Stimulated activated naive CD8-positive, alpha-beta T cell treated with anti-CD3 and anti-CD28 coated beads, Interleukin-15, amount 100 ng/mL, for 72 hours (primary cell): ENCODE measurements at regions not wholly inside any gene's neighbourhood (a gene's known extent, or its start where the extent isn't known, plus 50 kb on each side); places are given as distances from the start of the nearest gene placed in this dataset.
"Not testable (repeated sequence)": the region's sequence is repeated elsewhere in the genome, so short reads cannot be mapped to it uniquely, and the experiment has no call there.

ENCODE experiments used
- ATAC-seq: fragments of 150-1000 bp; cut with Tn5 transposase; 2 replicates; pipeline ENCODE4 v1.10.0; 2021; ENCODE audit warnings: mild to moderate bottlenecking, moderate library complexity
- DNase-seq, 2 donors: peaks; one replicate each; pipeline ENCODE4 v3.0.0; 2021 to 2022
- H3K27ac Mint-ChIP-seq, 2 donors: one replicate each; pipeline ENCODE4 v1.8.0; 2022; ENCODE audit warnings: mild to moderate bottlenecking in 2 of 2, mixed read lengths in 2 of 2, moderate library complexity in 2 of 2
- H3K27me3 Mint-ChIP-seq: one replicate; pipeline ENCODE4 v1.8.0; 2022; ENCODE audit warnings: mixed read lengths
- H3K4me1 Mint-ChIP-seq: one replicate; pipeline ENCODE4 v1.8.0; 2022; ENCODE audit warnings: mild to moderate bottlenecking, mixed read lengths
- H3K4me3 Mint-ChIP-seq, 2 donors: one replicate each; pipeline ENCODE4 v1.8.0; 2022; ENCODE audit warnings: mild to moderate bottlenecking in 2 of 2, mixed read lengths in 2 of 2, moderate library complexity in 1 of 2
- H3K9me3 Mint-ChIP-seq, 2 donors: one replicate each; pipeline ENCODE4 v1.8.0; 2022; ENCODE audit warnings: mixed read lengths in 2 of 2

- Mint-ChIP-seq H3K4me1 (no peaks in the 10 kb centered on the region), H3K27me3 (no peaks in the 10 kb centered on the region), H3K4me3 (no peak overlapping the region), H3K9me3 (peaks cover 0 to 5% of the 10 kb centered on the region in 2 donors), H3K27ac (no peak overlapping the region)
- no peak for DNase-seq
- no peak for ATAC-seq
Measured at GRCh38 chr12:58670623-58671022, 249.7 kb downstream of the LRIG3 start.

- H3K27me3 Mint-ChIP-seq = no peaks in the 10 kb centered on the region
- no peak for ATAC-seq
- H3K4me3 Mint-ChIP-seq = no peak overlapping the region
- DNase-seq = no peak
- H3K4me1 Mint-ChIP-seq = no peaks in the 10 kb centered on the region
- H3K27ac Mint-ChIP-seq = no peak overlapping the region
- H3K9me3 Mint-ChIP-seq = peaks cover 0 to 5% of the 10 kb centered on the region in 2 donors
Measured at GRCh38 chr12:58671196-58671595, 249.1 kb downstream of the LRIG3 start.

GRCh38 chr12:58673021-58673420 is 247.3 kb downstream of the LRIG3 start:
- no peak for DNase-seq
- no peaks in the 10 kb centered on the region for H3K27me3 Mint-ChIP-seq
- H3K4me1 Mint-ChIP-seq = no peaks in the 10 kb centered on the region
- no peak overlapping the region for H3K4me3 Mint-ChIP-seq
- no peak for ATAC-seq
- no peak overlapping the region for H3K27ac Mint-ChIP-seq
- H3K9me3 Mint-ChIP-seq = peaks cover 5 to 6% of the 10 kb centered on the region in 2 donors

GRCh38 chr12:58677833-58678232 is 242.5 kb downstream of the LRIG3 start:
- H3K27ac Mint-ChIP-seq, H3K27me3 Mint-ChIP-seq, H3K4me3 Mint-ChIP-seq, DNase-seq, H3K4me1 Mint-ChIP-seq, ATAC-seq: not testable (repeated sequence)
- peaks cover 27 to 28% of the 10 kb centered on the region in 2 donors for H3K9me3 Mint-ChIP-seq

GRCh38 chr12:58678753-58679152 is 241.6 kb downstream of the LRIG3 start:
- DNase-seq = no peak
- Mint-ChIP-seq H3K27ac (no peak overlapping the region), H3K4me1 (no peaks in the 10 kb centered on the region), H3K9me3 (peaks cover 27 to 28% of the 10 kb centered on the region in 2 donors), H3K27me3 (no peaks in the 10 kb centered on the region), H3K4me3 (no peak overlapping the region)
- no peak for ATAC-seq

- Mint-ChIP-seq H3K27ac (no peak overlapping the region), H3K9me3 (peaks cover 26 to 27% of the 10 kb centered on the region in 2 donors), H3K4me3 (no peak overlapping the region), H3K27me3 (no peaks in the 10 kb centered on the region), H3K4me1 (no peaks in the 10 kb centered on the region)
- ATAC-seq (no peak), DNase-seq (no peak)
Measured at GRCh38 chr12:58681730-58682129, 238.6 kb downstream of the LRIG3 start.

GRCh38 chr12:58695263-58695662 is 225.0 kb downstream of the LRIG3 start:
- Mint-ChIP-seq H3K9me3 (peaks cover 16 to 21% of the 10 kb centered on the region in 2 donors), H3K4me1 (no peaks in the 10 kb centered on the region), H3K27me3 (no peaks in the 10 kb centered on the region), H3K4me3 (no peak overlapping the region), H3K27ac (no peak overlapping the region)
- DNase-seq (no peak), ATAC-seq (no peak)

- Mint-ChIP-seq H3K4me3 (no peak overlapping the region), H3K27ac (no peak overlapping the region), H3K27me3 (no peaks in the 10 kb centered on the region), H3K4me1 (no peaks in the 10 kb centered on the region), H3K9me3 (peaks cover 7 to 13% of the 10 kb centered on the region in 2 donors)
- ATAC-seq (no peak), DNase-seq (no peak)
Measured at GRCh38 chr12:58701536-58701935, 218.8 kb downstream of the LRIG3 start.

GRCh38 chr12:58703866-58704265 is 216.4 kb downstream of the LRIG3 start:
- Mint-ChIP-seq H3K4me3 (no peak overlapping the region), H3K27ac (no peak overlapping the region), H3K4me1 (no peaks in the 10 kb centered on the region), H3K27me3 (no peaks in the 10 kb centered on the region), H3K9me3 (peaks cover 7 to 32% of the 10 kb centered on the region in 2 donors)
- no peak for DNase-seq
- ATAC-seq = no peak

GRCh38 chr12:58704770-58705169 is 215.5 kb downstream of the LRIG3 start:
- peaks cover 10 to 36% of the 10 kb centered on the region in 2 donors for H3K9me3 Mint-ChIP-seq
- not testable (repeated sequence) for ATAC-seq, DNase-seq, H3K4me3 Mint-ChIP-seq, H3K27ac Mint-ChIP-seq, H3K4me1 Mint-ChIP-seq, H3K27me3 Mint-ChIP-seq

GRCh38 chr12:58710901-58711300 is 209.4 kb downstream of the LRIG3 start:
- no peak overlapping the region for H3K4me3 Mint-ChIP-seq
- ATAC-seq = no peak
- H3K9me3 Mint-ChIP-seq = peaks cover 19 to 30% of the 10 kb centered on the region in 2 donors

GRCh38 chr12:58711974-58712373 is 208.3 kb downstream of the LRIG3 start:
- H3K27ac Mint-ChIP-seq = no peak overlapping the region
- ATAC-seq = no peak
- peaks cover 19% of the 10 kb centered on the region in 2 donors for H3K9me3 Mint-ChIP-seq
- no peak for DNase-seq
- H3K4me1 Mint-ChIP-seq = no peaks in the 10 kb centered on the region
- no peak overlapping the region for H3K4me3 Mint-ChIP-seq
- H3K27me3 Mint-ChIP-seq = no peaks in the 10 kb centered on the region

More at GRCh38 chr12:58710901-58711300, 209.4 kb downstream of the LRIG3 start:
- H3K27ac Mint-ChIP-seq = no peak overlapping the region
- no peaks in the 10 kb centered on the region for H3K4me1 Mint-ChIP-seq
- DNase-seq = no peak
- no peaks in the 10 kb centered on the region for H3K27me3 Mint-ChIP-seq

GRCh38 chr12:58712976-58713375 is 207.3 kb downstream of the LRIG3 start:
- Mint-ChIP-seq H3K27ac (no peak overlapping the region), H3K27me3 (no peaks in the 10 kb centered on the region), H3K4me3 (no peak overlapping the region), H3K4me1 (no peaks in the 10 kb centered on the region), H3K9me3 (peaks cover 9 to 13% of the 10 kb centered on the region in 2 donors)
- ATAC-seq (no peak), DNase-seq (no peak)

- Mint-ChIP-seq H3K9me3 (peaks cover 0 to 6% of the 10 kb centered on the region in 2 donors), H3K27me3 (no peaks in the 10 kb centered on the region), H3K4me3 (no peak overlapping the region), H3K27ac (no peak overlapping the region), H3K4me1 (no peaks in the 10 kb centered on the region)
- ATAC-seq = no peak
- no peak for DNase-seq
Measured at GRCh38 chr12:58719161-58719560, 201.1 kb downstream of the LRIG3 start.

- H3K4me3 Mint-ChIP-seq = no peak overlapping the region
- no peak for DNase-seq
- no peak overlapping the region for H3K27ac Mint-ChIP-seq
- H3K9me3 Mint-ChIP-seq = peaks cover 8 to 11% of the 10 kb centered on the region in 2 donors
- H3K27me3 Mint-ChIP-seq = no peaks in the 10 kb centered on the region
- no peak for ATAC-seq
- no peaks in the 10 kb centered on the region for H3K4me1 Mint-ChIP-seq
Measured at GRCh38 chr12:58720421-58720820, 199.9 kb downstream of the LRIG3 start.

GRCh38 chr12:58725400-58726105 is 194.8 kb downstream of the LRIG3 start:
- no peak overlapping the region for H3K27ac Mint-ChIP-seq
- DNase-seq (no peak), ATAC-seq (no peak)
- H3K4me1 Mint-ChIP-seq = no peaks in the 10 kb centered on the region
- no peak overlapping the region for H3K4me3 Mint-ChIP-seq
- H3K9me3 Mint-ChIP-seq = peaks cover 8 to 11% of the 10 kb centered on the region in 2 donors
- H3K27me3 Mint-ChIP-seq = no peaks in the 10 kb centered on the region

- H3K27ac Mint-ChIP-seq = no peak overlapping the region
- no peaks in the 10 kb centered on the region for H3K27me3 Mint-ChIP-seq
- DNase-seq (no peak), ATAC-seq (no peak)
- H3K4me1 Mint-ChIP-seq = no peaks in the 10 kb centered on the region
- peaks cover 8 to 16% of the 10 kb centered on the region in 2 donors for H3K9me3 Mint-ChIP-seq
- no peak overlapping the region for H3K4me3 Mint-ChIP-seq
Measured at GRCh38 chr12:58727521-58727920, 192.8 kb downstream of the LRIG3 start.
